DND-41 (cell line): ENCODE measurements at regions not wholly inside any gene's neighbourhood (a gene's known extent, or its start where the extent isn't known, plus 50 kb on each side); places are given as distances from the start of the nearest gene placed in this dataset.
"Not testable (repeated sequence)": the region's sequence is repeated elsewhere in the genome, so short reads cannot be mapped to it uniquely, and the experiment has no call there.

ENCODE experiments used
- ATAC-seq: fragments of 200-7000 bp; cut with Tn5 transposase; 3 replicates; pipeline ENCODE4 v1.9.1; 2021; ENCODE audit warnings: low read depth; ENCODE audit not compliant: insufficient read depth
- DNase-seq: peaks from one replicate; pipeline ENCODE4 v3.0.0-alpha.2; 2020
- H2AFZ ChIP-seq: 2 replicates; pipeline ENCODE4 v1.6.0; 2012; ENCODE audit warnings: low read depth, low read length
- H3K27ac ChIP-seq: 2 replicates; pipeline ENCODE4 v1.5.1; 2012; ENCODE audit warnings: low read length, inconsistent platforms
- H3K27me3 ChIP-seq: fragments of 200-600 bp; sonication (generic); 2 replicates; pipeline ENCODE4 v1.6.0; 2012; ENCODE audit warnings: low read length, mild to moderate bottlenecking, inconsistent platforms; ENCODE audit not compliant: insufficient read depth, poor library complexity
- H3K36me3 ChIP-seq: 2 replicates; pipeline ENCODE4 v1.5.1; 2012; ENCODE audit warnings: low read length, inconsistent platforms; ENCODE audit not compliant: insufficient read depth
- H3K4me1 ChIP-seq: 2 replicates; pipeline ENCODE4 v1.5.1; 2012; ENCODE audit warnings: mild to moderate bottlenecking, low read length; ENCODE audit not compliant: insufficient read depth
- H3K4me2 ChIP-seq: 2 replicates; pipeline ENCODE4 v1.6.0; 2012; ENCODE audit warnings: mild to moderate bottlenecking, moderate library complexity, low read length, inconsistent platforms; ENCODE audit not compliant: insufficient read depth
- H3K4me3 ChIP-seq, 2 experiments: fragments of 200-600 bp in 1 of 2; shearing (Covaris generic) in 1 of 2; 2 replicates each; pipeline ENCODE4 v1.5.1; 2012 to 2016; ENCODE audit warnings: inconsistent platforms in 2 of 2, low read length in 2 of 2, mild to moderate bottlenecking in 2 of 2, low read depth in 1 of 2, moderate library complexity in 1 of 2
- H3K79me2 ChIP-seq: 2 replicates; pipeline ENCODE4 v1.6.0; 2012; ENCODE audit warnings: low read length, inconsistent platforms; ENCODE audit not compliant: insufficient read depth
- H3K9ac ChIP-seq: 2 replicates; pipeline ENCODE4 v1.6.0; 2012; ENCODE audit warnings: low read depth, mild to moderate bottlenecking, inconsistent platforms, low read length, moderate library complexity
- H3K9me3 ChIP-seq: 2 replicates; pipeline ENCODE4 v1.5.1; 2012; ENCODE audit warnings: low read length, moderate library complexity, mild to moderate bottlenecking, inconsistent platforms; ENCODE audit not compliant: insufficient read depth, severe bottlenecking
- H4K20me1 ChIP-seq: 2 replicates; pipeline ENCODE4 v1.6.0; 2012; ENCODE audit warnings: low read length; ENCODE audit not compliant: insufficient read depth
- EZH2 ChIP-seq: IDR thresholded peaks from 3 replicates; pipeline ENCODE4 v1.6.1; 2012; ENCODE audit warnings: borderline replicate concordance, low read depth, mild to moderate bottlenecking, moderate library complexity, low read length, inconsistent platforms; ENCODE audit not compliant: severe bottlenecking
- TF ChIP-seq, protein P1 (sequence below): IDR thresholded peaks from 2 replicates; pipeline ENCODE4 v1.5.1; 2012; ENCODE audit warnings: borderline replicate concordance, low read length, moderate library complexity, mild to moderate bottlenecking; ENCODE audit not compliant: poor library complexity, severe bottlenecking; ENCODE audit errors: extremely low read depth

DNA sequence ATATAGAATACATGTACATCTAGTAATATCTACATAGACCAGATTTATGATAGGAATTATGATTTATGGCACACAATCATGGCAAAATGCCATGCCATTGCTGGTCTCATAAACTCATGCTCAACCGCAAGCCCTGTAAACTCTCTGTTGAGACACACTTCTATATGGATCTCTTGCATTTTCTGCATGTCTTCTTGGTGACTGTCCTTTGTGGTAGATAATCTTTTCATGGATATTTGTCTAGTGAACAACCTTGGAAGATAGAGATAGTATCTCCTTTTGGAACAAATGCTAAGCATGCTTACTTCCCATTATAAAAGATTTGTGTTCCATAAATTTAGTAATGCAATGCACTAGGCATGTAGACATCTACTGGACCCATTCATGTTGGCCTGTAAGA lies 328.0 kb downstream of the NAF1 start:
- H3K9ac ChIP-seq, result no peak overlapping the region

GRCh38 chr4:162837679-162838078 lies 329.0 kb downstream of the NAF1 start:
- ATAC-seq (no peak), DNase-seq (no peak)
- Histone ChIP-seq H3K27ac (no peak overlapping the region), H2AFZ (no peak overlapping the region), H3K36me3 (no peaks in the 10 kb centered on the region), H3K4me3 (no peak overlapping the region), H4K20me1 (no peaks in the 10 kb centered on the region), H3K4me1 (no peaks in the 10 kb centered on the region), H3K27me3 (no peaks in the 10 kb centered on the region), H3K9ac (no peak overlapping the region), H3K9me3 (no peaks in the 10 kb centered on the region), H3K79me2 (no peaks in the 10 kb centered on the region), H3K4me2 (no peak overlapping the region)
- TF ChIP-seq, protein P1, sequence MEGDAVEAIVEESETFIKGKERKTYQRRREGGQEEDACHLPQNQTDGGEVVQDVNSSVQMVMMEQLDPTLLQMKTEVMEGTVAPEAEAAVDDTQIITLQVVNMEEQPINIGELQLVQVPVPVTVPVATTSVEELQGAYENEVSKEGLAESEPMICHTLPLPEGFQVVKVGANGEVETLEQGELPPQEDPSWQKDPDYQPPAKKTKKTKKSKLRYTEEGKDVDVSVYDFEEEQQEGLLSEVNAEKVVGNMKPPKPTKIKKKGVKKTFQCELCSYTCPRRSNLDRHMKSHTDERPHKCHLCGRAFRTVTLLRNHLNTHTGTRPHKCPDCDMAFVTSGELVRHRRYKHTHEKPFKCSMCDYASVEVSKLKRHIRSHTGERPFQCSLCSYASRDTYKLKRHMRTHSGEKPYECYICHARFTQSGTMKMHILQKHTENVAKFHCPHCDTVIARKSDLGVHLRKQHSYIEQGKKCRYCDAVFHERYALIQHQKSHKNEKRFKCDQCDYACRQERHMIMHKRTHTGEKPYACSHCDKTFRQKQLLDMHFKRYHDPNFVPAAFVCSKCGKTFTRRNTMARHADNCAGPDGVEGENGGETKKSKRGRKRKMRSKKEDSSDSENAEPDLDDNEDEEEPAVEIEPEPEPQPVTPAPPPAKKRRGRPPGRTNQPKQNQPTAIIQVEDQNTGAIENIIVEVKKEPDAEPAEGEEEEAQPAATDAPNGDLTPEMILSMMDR, result no peak
- TF ChIP-seq EZH2, result no peak

More for the DNA sequence above, 328.0 kb downstream of the NAF1 start:
- ATAC-seq, result no peak
- Histone ChIP-seq H3K27me3 (no peaks in the 10 kb centered on the region), H3K79me2 (no peaks in the 10 kb centered on the region), H3K9me3 (no peaks in the 10 kb centered on the region), H3K4me1 (no peaks in the 10 kb centered on the region), H4K20me1 (no peaks in the 10 kb centered on the region), H3K4me2 (no peak overlapping the region), H3K36me3 (no peaks in the 10 kb centered on the region), H3K4me3 (no peak overlapping the region), H2AFZ (no peak overlapping the region), H3K27ac (no peak overlapping the region)
- DNase-seq, result no peak
- TF ChIP-seq, protein P1, result no peak
- no peak for TF ChIP-seq EZH2

DNA sequence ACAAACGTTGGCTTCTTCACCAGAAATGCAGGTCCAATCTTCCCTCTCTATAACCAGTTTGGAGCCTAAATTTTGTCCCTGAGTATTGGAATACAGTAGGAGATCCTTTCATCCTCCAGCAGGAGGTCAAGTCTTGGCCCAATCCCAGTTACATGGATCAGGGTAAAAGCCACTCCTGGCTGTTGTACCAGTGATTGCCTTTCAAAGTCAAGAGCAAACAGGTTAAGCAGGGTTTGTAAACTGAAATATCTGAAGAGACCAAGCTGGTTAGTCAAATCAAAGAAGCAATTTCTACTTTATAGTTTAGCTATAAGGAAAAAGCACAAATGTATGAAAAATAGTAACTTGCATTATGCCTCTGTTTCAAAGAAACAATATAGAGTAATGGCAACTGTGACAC lies 329.4 kb downstream of the NAF1 start:
- Histone ChIP-seq H3K79me2 (no peaks in the 10 kb centered on the region), H3K36me3 (no peaks in the 10 kb centered on the region), H3K9me3 (no peaks in the 10 kb centered on the region), H3K4me1 (no peaks in the 10 kb centered on the region), H3K9ac (no peak overlapping the region), H3K4me3 (no peak overlapping the region), H3K27me3 (no peaks in the 10 kb centered on the region), H4K20me1 (no peaks in the 10 kb centered on the region), H3K4me2 (no peak overlapping the region), H2AFZ (no peak overlapping the region), H3K27ac (no peak overlapping the region)
- TF ChIP-seq, protein P1, result no peak
- TF ChIP-seq EZH2, result no peak
- ATAC-seq, result no peak
- no peak for DNase-seq

DNA sequence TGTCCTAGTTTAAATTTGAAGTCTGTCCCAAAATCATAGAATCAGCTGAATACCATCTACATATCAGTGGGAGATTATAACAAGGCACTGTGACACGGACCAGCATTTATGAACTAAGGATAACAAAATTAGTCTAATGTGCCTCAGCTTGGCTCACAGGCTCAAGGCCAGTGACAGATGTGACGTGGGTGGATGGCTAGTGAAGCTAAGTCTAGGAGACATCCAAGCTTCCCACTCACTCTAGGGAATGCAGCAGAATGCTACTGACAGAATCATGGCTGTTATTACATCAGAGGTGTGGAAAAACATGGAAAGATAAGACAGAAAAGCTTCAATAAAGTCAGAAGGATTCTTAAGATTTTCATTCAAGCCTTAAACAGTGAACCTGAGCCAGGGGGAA lies 329.9 kb downstream of the NAF1 start:
- no peak for ATAC-seq

GRCh38 chr4:162836258-162836657 lies 330.4 kb downstream of the NAF1 start:
- not testable (repeated sequence) for H3K4me1 ChIP-seq, DNase-seq

More for the DNA sequence above, 329.9 kb downstream of the NAF1 start:
- no peak overlapping the region for H3K4me3 ChIP-seq
- H2AFZ ChIP-seq, result no peak overlapping the region
- no peaks in the 10 kb centered on the region for H3K9me3 ChIP-seq
- no peaks in the 10 kb centered on the region for H3K4me1 ChIP-seq
- H3K4me2 ChIP-seq, result no peak overlapping the region
- H3K27me3 ChIP-seq, result no peaks in the 10 kb centered on the region
- TF ChIP-seq EZH2, result no peak
- TF ChIP-seq, protein P1, result no peak
- DNase-seq, result no peak
- no peak overlapping the region for H3K27ac ChIP-seq
- no peaks in the 10 kb centered on the region for H3K79me2 ChIP-seq
- H3K9ac ChIP-seq, result no peak overlapping the region
- no peaks in the 10 kb centered on the region for H4K20me1 ChIP-seq
- no peaks in the 10 kb centered on the region for H3K36me3 ChIP-seq

More at GRCh38 chr4:162836258-162836657, 330.4 kb downstream of the NAF1 start:
- H3K9me3 ChIP-seq, H4K20me1 ChIP-seq, H3K9ac ChIP-seq, H3K4me3 ChIP-seq, H3K4me2 ChIP-seq, ATAC-seq, H3K79me2 ChIP-seq, H3K36me3 ChIP-seq, H3K27me3 ChIP-seq, H3K27ac ChIP-seq, H2AFZ ChIP-seq: not testable (repeated sequence)
